GM18526 (cell line): ENCODE measurements at regions not wholly inside any gene's neighbourhood (a gene's known extent, or its start where the extent isn't known, plus 50 kb on each side); places are given as distances from the start of the nearest gene placed in this dataset.

Source experiments
- POLR2A ChIP-seq: IDR thresholded peaks from 3 replicates; pipeline ENCODE4 v1.6.1; 2011; ENCODE audit not compliant: insufficient read length; ENCODE audit errors: extremely low read depth

DNA sequence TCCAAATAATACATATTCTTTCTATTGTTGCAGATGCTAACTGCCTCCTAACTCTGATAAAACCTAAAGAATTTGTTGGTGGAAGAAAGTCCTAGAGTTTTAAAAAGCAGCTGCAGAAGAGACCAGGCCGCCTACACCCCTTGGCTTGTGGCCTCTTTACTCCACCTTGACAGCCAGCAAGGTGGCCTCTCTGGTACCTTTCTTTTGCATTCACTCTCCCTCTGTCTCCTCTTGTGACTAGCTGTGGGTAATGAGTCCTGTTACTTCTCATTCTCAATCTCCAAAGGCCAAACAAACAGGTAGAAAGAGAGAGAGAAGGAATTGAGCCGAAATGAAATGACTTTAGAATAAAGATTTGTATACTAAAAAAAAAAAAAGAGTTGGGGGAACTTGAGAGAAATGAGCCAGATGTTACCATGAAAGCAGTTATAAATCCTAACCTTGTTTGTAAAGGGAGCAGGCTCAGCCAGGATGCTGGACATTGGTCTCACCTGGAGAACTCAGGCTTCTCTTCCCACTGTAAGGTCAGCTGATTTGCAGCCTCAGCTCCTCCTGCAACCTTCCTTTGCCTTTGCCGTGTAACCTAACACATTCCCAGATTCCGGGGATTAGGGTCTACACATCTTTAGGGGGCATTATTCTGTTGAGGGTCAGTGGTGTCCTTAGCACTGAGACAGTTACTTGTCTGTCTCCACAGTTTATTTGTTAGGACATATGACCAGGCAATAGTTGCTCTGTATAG lies 164.1 kb upstream of the IRF2BP2 start:
- no peak for TF ChIP-seq POLR2A

- TF ChIP-seq POLR2A: peak; percentile 43
Measured at GRCh38 chr1:234772345-234773147, 162.6 kb upstream of the IRF2BP2 start.

DNA sequence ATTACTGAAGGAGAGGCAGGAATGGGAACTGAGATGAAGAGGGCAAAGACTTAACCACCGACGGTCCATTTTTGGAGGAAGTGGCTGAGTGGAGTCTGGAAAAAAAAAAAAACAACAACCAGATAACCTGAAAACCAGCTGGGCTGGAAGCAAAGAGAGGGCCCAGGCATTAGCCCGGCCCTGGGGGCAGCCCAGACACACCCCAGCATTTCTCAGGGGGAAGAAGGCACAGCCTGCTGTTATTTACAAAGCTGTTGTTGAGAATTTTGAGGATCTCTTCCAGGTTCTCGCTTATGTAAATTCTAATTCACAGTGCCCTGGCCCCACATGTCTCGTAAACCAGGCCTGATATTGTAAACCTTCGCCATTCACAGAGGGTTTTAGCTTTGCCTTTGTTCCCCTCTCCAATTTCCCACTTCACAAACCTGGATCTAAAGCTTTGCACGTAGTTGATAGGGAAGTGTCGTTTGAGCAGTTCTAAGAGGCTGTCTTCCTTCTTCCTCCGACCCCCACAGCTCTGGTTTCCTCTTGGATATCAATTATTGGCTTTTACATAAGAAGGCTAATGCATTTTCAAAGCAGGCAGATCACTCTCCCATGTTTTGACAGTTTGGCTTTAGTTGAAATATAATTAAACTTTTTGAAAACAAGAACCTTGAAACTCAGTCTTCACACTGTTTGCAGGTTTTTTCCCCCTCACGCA lies 161.8 kb upstream of the IRF2BP2 start:
- TF ChIP-seq POLR2A: no peak

- no peak for TF ChIP-seq POLR2A
Measured at GRCh38 chr1:234770924-234771540, 161.1 kb upstream of the IRF2BP2 start.

- no peak for TF ChIP-seq POLR2A
Measured at GRCh38 chr1:234769986-234770795, 160.2 kb upstream of the IRF2BP2 start.

DNA sequence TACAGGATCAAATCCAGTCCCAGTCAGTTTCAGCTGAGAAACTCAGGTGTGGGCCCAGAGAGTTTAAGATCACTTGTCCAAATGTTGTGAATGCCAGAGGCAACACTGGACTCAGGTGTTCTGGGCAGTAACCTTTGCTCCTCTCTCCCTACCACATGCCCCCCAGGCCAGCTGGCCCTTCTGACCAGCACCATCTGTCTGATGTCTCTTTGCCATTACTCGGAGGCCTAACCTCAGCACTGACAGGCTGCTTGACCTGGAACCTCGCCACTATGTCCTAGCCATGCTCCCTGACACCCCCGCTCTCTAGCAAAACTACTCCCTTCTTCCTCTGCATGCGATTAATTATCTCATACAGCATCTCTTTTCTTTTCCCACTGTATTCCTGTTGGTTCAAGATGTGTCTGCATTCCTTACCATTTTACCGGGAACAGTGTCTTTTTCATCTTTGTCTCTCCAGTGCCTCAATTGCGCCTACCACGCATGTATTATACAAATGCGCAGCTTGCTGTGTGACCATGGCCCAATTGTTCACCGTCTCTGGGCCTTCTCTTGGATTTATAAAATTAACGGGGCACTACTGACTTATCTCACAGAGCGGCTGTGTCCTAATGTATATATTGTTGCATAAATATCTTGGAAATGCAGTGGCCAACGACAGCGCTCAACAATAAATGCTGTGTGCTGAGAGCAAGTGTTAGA lies 159.5 kb upstream of the IRF2BP2 start:
- no peak for TF ChIP-seq POLR2A

DNA sequence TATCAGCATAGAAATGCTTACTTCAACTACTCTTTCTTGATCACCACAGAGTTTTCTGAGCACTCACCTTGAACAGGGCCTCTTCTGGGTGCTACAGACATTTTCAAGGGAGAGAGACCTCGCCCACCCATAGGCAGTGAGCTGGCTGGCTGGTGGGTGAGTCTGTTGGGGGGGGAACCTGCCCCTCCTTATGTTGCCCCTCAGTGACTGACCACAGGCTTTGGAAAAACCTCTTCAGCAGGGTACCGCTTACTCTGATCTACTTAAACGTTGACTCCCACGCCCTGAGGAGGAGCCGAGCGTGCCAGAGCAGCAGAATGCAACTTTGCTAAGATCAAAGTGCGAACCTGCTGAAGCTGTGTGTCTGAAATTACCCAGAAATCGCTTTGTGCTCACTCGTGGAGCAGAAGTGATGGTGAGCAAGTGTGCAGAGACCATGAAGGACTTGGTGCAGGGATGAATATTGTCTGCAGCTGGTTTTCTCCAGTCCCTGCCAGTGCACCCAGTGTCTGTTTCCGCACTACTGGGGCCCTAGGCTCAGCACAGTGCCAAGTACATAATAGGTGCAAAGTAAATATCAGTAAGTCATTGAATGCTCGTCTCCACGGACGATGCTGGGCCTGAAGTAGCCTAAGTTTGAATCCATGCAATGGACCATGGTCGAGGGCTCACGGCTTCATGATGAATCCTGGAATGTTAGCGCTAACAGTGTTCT lies 158.7 kb upstream of the IRF2BP2 start:
- no peak for TF ChIP-seq POLR2A

DNA sequence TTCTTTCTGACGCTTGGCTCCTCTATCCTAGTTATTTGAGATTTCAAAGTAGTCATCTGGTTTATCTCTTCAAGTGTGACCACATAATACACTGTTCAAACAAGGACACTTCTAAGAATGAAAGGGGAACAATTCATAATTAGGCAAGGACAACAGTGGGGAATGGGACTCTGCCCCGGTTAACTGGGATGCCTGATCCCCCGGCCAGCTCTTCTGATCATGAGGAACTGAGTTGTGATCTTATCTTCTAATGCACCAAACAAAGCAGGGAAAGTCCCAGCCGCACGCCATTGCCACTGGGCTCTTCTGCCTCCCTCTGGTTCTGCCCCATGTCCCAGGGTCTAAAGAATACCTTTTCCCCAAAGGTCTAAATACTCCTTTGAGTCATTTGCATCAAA lies 158.2 kb upstream of the IRF2BP2 start:
- no peak for TF ChIP-seq POLR2A

- no peak for TF ChIP-seq POLR2A
Measured at GRCh38 chr1:234765672-234766071, 155.7 kb upstream of the IRF2BP2 start.

DNA sequence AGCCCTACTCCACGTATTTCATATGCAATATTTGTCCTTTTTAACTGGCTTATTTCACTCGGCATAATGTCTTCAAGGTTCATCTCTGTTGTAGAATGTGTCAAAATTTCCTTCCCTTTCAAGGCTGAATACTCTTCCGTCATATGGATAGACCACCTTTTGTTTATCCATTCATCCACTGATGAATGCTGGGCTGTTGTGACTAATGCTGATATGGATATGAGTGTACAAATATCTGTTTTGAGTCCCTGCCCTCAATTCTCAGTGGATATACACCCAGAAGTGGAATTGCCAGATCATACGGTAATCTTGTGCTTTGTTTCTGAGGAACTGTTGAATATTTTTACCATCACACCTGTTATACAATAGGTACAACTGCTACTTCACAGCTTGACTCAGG lies 155.2 kb upstream of the IRF2BP2 start:
- TF ChIP-seq POLR2A: no peak

GRCh38 chr1:234763910-234764309 lies 153.9 kb upstream of the IRF2BP2 start:
- no peak for TF ChIP-seq POLR2A

DNA sequence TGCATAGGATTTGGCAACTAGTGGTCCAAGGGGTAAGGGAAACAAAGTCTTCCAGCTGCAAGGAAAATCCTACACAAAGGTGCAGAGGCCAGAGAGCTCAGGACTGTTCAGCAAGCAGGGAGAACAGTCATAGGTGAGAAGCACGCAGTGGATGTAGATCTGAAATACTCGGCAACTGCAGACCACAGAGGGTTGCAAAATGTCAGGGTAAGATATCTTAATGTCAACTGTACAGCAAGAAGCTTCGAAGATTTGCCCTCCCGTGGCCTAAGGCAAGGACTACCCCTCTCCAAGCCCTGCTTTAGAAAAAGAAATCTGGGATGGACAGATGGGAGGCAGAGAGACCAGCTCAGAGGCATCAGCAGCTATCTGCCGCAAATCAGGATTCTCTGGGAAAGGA lies 153.4 kb upstream of the IRF2BP2 start:
- TF ChIP-seq POLR2A: no peak

DNA sequence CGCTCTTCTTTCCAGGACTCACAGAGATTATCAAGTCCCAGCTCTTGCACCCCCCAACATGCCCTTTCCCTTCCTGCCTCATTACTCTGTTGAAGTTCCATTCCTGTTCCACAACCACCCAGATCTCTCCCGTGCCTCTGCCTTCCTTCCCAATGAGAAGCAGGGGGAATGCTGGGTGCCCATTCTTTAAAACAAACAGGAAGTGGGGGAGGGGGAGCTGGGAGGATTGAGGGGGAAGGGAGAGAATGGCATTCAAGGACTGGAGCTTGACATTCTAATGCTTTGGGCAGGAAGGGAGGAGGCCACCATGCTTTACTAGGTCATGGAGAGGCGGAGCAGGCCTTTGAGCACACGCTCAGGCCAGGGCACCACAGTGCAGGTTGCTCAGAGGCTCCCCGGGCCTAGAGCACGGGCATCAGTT lies 150.3 kb upstream of the IRF2BP2 start:
- TF ChIP-seq POLR2A: no peak
